Tongue (tissue), 1 donor: ENCODE measurements at regions not wholly inside any gene's neighbourhood (a gene's known extent, or its start where the extent isn't known, plus 50 kb on each side); places are given as distances from the start of the nearest gene placed in this dataset.
A peak's percentile ranks its signal among the peaks of the same experiment; 100 is the strongest.

Source experiments
- DNase-seq: peaks from one replicate; pipeline ENCODE4 v3.0.0-alpha.2; 2015

DNA sequence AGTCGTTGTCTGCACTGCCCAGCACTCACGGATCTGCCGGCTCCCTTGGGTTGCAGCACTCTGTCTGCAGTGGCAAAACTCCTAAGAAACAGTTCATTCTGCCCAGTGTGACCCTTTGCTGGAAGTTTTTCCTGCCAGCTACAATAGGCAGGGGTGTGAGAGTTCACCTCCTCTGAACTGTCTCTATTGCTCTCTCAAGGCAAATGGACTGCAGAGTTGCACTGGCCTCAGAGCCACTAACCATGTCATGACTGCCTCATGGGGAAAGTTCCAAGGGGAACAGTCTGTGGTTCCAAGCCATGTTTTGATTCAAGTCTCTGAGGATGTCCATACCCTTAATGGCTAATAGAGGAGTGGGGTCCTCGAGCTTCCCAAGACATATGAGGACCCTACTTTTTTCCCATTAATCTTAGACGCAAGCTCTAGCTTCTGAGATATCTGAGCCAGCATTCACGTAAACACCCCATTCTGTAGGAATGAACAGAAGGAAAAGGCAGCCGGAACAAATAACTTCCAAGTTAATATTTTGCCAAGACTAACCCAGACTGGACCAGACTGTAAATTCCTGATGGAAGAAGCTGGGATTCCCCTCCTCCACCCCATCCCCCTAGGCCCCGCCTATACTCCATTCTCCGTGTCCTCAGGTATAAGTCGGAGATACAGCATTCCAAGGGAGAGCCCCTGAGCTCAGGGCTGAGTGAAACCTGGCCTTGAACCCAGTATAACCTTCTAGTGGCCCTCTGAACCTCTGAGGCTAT, 93.8 kb upstream of the AKT3 start:
- DNase-seq, result no peak

DNA sequence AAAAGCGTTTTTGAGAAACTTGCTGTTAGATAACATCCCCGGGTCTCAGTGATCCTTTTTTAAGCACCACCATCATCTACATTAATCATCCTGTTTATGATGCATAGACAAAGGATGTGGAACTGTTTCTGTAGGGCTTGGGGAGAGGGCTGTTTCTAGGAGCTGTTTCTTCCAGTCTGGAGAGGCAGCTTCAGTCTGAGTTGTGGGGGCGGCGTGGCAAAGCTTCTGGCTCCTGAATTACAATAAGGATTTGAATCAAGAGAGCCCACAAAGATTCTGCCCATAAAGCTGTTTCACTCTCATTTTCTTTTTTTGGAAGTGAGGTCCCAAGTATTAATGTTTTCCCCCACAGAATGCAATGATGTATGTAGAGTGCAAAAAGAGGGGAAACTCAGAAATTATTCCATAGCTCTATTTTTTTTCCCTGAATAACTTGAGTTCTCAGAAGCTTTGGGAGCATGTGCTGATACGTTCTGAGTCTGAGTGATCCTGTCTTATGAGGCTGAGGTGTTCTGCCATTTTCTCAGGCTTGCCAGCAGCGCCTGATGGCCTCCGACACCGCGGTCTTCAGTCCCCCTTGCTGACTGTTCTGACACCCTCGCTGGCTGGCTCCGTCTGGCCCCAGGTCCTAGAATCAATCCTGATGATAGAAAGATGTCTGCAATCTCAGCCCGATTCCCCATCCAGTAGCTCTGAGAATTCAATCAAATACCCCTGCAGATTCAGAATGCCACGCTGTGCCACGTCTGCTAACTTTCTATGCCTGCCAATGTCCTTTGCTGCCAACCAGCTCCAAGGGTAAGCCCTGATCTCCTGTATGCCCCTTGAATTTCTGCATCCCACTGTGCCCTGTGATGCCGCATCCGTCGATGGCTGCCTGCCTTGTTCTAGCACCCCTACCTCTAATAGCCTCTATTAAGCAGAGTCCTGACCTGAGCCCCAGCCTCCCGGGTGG, 92.4 kb upstream of the AKT3 start:
- DNase-seq, result no peak

DNA sequence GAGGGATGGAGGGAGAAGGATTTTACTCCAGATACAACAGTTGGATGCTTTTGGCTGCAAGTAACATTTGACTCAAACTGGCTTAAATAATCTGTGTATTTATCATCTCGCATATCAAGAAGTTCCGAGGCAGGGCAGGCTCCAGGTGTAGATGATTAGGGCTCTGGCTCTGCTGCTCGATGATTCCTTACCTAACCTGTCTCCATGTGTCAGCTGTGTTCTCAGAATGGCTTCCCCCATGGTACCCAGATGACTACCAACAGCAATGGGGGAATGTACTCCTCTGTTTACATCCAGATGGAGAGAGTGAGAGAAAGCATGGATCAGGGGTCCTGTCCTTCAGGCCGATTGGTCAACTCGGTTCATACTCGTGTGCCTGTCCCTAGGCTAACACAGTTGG, 90.4 kb upstream of the AKT3 start:
- DNase-seq, result no peak

DNA sequence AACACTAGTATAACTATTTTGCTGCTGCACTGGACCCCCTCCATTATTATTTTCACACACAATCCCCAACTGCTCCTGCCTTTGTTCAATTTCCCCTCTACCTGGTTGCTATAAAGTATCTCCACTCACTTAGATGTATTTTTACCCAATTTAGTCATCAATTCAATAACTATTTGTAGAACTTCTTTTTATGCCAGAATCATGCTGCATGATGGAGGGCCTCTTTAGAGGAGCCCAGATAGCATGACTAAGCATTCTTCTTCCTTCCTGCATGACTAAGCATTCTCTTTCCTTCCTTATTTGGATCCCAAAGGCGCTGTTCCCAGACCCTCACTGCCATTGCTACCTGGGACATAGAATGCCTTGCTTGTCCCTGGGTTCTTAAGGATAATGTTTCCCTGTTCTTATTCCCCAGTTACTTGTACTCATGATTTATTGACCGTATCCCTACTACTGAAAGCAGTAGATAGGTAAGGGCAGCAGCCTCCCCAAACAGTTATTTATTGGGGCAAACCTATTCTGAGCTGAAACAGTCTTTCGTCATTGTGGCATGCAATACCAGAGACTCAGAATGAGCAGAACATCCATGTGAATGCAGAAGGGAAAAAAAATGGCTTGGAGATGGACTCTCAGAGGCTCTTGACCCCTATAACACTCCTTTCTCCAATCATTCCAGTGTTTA, 89.3 kb upstream of the AKT3 start:
- no peak for DNase-seq

DNA sequence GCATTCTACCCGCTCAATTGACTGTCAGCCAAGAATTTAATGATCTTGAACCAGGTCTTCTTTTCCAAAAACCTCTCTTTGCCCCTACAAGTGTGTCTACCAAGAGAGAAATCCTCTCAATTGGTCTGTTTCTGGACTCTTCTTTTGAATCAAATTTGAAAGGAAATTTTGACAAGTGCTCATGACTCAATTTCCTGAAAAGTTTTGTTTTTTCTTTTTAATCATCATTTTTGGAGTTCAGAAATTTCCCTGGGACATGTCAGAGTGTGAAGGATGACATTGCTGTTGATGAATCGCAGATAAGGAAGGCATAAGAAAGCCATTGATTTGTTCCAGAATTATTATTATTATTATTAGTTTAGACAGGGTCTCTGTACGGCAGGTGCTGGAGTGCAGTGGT, 88.2 kb upstream of the AKT3 start:
- no peak for DNase-seq

DNA sequence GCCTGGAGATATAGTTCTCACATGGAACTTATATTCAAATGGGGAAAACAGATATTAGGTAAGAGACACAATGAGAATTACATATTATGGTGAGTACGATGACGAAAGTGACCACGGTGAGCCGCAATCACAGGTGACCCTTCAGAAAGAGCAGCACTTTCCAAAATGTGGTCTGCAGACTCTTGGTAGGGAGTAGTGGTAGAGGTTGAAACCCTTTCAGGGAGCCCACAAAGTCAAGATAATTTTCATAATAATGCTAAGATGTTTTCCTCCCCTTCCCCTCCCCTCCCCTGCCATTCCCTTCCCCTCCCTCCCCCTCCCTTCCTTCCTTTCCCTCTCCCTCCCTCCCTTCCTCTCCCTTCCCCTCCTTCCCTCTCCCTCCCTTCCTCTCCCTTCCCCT, 83.5 kb upstream of the AKT3 start:
- DNase-seq, result no peak

DNA sequence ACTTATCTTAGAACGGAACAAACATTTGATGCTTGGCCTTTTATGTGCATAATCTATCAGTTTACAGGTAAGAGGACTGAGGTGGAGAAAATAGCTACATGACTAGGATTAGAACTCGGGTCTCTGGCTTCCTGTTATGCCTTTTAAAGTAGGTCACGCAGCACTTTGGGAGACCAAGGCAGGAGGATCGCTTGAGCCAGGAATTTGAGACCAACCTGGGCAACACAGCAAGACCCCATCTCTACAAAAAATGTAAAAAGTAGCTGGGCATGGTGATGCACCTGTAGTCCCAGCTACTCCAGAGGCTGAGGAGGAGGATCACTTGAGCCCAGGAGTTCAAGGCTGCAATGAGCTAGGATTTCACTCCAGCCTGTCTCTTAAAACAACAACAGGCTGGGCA, 81.9 kb upstream of the AKT3 start:
- DNase-seq, result no peak

DNA sequence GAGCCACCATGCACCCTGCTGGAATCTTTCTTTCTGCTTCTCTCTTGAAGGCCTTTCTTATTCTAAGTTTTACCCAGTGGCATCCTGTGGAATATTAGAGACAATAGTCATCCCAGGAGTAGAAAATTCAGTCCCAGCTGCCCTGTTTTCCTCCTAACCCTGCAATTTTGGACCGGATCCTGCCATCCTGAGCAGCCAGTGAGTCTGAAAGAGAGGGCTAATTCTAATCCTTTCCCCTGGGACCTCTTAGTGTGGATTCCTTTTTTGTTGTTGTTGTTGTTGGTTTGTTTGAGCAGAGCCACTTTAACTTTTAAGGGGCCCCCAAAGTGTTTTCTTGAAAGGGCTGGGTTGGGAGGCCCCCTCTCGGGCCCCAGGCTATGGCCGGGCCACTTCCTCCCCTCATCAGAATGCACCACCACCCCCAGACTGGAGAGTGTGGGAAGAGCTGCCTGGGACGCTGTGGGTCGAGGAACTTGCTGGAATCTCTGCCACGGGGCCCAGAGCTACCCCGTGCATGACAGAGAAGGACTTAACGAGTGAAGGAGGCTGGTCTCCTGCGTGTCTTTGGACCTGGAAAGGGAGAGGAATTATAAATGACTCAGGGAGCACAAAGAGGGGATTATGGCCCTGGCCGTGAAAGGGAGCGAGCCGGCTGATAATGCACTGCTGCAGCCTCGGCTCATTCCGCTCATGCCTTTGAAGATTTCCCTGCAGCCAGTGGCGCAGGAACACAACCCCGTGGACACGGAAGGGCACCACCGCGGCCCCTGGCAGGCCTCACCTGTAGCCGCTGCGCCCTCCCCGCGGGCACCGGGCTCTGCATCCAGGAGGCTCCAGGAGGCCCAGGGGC, 81.0 kb upstream of the AKT3 start:
- DNase-seq, result peak; percentile 14

DNA sequence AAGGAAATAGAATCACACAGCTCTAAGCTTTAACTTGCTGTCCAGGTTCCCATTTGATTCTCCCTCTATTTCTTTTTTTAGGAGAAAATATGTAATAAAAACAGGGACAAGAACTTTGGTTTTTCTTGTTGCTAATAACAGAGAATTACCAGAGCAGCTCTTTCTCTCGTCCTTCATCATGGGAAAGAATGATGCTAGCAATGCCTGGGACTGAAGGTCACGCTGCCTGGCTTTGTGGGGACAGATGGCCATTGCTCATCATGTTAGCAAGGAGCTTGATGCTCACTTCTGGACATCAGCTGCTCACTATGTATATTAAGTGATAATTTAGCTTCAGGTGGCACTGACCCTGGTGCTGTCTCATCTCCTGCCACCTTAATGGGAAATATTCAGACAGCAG, 77.3 kb upstream of the AKT3 start:
- no peak for DNase-seq

DNA sequence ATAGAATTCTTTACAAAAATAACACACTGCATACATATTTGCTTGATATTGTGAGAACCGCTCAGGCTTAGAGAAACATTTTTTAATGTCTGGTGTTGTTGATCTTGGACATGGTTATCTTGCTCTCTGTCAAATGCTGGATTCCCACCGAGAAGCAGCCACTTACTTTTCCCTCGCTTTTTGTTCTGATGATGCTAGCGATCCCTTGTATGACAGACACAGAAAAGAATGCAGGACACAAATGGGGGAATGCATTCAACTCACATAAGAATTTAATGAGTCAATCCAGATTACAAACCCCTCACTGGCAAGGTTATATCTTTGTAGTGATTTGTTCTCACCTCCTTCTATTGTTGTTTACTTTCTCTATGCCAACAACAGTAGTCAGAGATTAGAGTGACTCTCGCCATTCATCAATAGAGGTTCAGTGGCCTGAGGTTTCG, 76.8 kb upstream of the AKT3 start:
- DNase-seq, result no peak

DNA sequence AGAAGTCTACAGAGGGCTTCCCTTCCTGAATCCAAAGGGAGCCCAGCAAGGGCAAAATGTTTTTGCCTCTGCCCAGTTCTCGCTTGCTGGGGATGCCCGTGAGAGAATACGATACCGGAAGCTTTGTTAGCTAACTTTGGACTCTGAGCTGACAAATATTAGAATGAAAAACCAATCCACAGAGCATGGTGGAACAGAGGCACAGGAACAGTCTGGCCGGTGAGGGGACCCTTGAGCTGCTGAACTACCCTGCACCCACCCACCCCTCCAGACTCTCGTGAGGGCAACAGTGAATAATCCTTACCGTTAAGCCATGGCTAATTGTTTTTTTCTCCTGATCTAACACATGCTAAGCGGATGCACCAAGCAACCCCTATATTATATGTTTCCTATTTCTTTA, 76.3 kb upstream of the AKT3 start:
- no peak for DNase-seq

DNA sequence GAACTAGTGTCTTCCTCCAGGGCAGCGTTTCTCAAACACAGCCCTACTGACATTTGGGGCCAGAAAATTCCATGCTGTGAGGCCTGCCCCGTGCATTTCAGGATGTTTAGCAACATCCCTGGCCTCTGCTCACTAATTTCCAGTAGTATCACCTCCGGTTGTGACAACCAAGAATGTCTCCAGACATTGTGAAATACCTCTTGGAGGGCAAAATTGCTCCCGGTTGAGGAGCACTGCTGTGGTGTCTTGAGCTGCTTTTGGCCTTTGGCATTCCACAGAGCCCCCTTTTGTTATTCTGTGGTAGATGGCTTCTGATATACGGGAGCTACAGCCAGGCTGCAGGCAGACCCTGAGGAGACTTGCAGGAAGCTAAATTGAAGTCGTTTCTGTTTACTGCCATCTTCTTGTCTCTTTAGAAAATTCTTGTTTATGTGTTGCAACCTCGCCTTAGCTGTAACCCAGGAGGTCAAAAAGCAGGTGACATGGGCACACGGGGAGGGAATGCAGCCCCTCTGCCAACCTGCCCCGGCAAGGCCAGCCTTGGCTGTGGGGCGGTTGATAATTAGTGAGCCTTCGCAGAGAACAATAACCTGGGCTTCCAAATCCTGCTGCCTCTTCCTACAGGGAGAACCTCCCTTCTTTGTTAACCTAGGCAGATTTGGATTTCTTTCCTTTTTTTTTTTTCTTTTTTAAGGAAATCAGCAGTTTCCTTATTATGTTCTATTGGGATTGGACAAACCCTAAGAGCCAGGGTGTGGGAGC, 74.7 kb upstream of the AKT3 start:
- no peak for DNase-seq

DNA sequence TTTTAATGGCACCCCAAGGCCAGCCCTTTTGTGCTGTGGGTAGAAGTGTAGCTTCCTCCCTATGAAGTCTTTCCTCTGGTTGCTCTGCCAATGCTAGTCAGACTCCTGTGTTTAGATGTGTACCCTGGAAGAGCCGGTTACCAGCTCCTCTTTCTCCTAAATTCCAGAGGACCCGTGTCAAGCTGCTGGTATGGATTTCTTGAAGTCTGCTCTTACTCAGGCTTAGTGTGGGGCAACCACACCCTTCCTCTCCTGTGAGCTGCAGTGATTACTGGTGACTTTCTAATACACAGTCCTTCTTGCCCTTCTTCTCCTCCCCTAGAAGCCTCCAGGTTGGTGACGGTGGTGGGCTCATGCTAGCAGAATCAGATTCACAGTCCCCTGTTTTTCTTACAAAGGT, 74.1 kb upstream of the AKT3 start:
- no peak for DNase-seq

DNA sequence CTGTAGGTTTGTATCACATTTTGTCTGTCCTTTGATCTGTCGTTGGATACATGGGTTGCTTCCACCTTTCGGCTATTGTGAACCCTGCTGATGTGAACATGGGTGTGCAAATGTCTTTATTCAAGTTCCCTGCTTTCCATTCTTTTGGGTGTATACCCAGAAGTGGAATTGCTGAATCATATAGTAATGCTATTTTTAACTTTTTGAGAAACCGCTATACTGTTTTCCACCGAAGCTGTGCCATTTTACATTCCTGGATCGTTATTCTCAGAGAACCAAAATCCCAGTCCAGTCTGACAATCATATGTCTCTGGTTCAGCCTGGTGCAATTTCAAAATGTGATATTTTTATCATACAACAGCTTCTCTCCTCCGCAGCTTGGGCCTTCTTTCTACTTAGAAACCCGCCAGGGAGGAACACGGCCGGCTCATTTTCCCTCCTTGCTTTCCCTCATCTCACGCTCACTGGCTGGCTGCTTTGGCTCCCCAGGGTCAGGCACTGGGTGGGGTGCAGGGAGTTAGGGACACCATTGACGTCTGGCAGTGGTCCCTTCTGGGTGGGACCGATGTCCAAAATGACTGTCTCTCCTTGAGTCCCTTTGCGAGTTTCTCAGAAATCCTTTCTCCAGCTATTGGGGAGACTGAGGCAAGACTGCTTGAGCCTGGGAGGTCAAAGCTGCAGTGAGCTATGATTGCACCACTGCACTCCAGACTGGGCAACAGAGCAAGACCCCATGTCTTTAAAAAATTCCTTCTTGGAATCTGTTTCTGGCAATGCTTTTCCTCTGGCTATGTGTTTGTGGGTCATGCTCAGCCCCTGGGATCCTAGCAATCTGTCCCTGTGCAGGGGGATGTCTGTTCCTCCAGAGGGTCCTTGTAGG, 73.5 kb upstream of the AKT3 start:
- no peak for DNase-seq

DNA sequence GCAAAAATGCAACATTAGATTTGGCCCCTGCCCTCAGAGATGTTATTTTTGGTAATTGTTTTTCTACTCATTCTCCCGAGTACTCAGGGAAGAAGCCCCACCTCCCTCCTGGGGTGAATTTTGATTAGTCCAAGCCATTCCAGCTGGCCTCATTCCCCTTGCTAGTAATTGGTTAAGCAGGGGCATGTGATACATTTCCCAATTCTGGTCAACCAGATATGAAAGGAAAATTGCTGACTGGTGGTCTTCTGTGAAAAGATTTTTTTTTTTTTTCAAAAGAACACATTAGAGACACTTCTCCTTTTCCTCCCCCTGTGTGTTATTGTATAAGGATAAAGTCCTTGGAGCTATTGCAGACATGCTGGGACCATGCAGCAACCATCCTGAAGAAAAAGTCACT, 71.1 kb upstream of the AKT3 start:
- no peak for DNase-seq

DNA sequence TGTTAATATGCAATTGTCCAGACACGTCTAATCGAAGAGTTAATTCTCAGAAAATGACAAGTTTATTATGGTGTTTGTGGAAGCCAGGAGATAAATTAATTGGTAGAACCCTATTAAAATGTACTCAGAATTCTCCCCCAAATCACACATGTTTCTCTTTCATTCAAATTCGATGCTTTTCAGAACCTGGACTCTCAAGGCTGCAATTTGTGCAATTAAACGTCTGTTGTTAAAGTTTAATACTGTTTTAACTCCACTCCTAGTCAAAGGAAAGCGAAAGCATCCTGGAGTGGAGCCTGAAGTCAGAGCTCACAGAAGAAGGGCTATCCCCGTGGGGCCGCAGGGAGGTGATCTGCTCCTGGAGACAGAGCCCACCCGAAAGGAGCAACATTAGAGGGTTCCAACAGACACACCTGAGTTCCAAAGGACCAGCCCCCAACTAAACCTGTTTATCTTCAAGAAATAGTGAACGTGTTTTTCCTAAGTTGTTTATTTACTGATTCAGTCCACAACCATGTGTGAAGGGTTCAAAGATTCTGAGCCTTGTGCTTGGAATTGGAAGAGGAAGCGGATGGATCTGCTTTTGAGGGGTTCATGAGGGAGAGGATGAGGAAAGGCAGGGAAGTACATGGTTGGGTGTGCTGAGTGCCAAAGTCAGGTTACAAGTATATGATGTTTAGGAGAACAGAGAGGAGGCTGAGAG, 68.0 kb upstream of the AKT3 start:
- DNase-seq, result peak; percentile 11

DNA sequence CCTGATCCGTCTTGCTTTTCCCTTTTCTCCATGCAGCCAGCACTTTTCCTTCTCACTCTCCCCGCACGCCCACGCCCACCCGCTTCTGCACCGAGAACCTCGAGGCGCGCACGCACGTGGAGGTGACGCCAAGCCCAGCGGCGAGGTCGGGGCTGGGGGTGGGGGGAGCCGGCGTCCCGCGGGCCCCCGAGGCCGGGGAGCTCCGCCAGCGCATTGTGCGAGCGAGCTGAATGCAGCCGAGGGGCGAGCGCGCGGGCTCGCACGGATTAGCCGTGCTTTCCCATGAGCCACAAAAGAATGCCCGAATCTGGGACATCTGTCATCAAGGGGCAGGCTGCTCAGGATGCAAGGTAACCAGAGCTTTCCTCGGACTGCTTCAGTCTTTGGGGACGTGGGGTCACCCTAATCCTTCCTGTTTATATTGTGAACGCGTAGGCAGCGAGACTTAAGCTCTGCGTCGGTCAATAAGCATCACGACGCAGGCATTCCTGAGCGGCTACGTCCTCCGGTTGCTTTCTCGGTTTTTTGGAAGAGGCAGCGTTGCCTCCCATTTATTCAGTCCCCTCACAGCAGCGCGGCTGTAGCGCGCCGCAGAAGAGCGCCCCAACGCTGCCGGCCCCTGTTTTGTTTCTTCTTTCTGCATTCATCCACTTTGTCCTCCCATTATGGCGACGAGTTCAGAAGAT, 67.3 kb upstream of the AKT3 start:
- DNase-seq, result peak; percentile 76

DNA sequence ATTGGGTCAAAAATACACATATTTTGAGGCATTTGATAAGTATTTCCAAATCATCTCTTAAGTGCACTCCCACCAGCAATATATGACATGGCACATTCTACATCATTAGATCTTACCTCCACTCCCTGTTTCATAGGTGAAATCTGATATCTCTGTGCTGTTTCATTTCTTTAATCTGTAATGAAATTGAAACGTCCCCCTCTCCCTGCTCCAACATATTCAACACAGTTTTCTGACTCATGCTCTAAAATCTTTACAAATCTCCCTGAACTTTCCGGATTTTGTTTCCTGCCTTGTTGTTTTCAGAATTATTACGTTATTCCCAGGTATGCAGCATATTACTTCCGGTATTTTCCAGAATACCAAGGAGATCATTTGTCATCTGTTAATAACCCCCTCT, 66.1 kb upstream of the AKT3 start:
- DNase-seq, result no peak

DNA sequence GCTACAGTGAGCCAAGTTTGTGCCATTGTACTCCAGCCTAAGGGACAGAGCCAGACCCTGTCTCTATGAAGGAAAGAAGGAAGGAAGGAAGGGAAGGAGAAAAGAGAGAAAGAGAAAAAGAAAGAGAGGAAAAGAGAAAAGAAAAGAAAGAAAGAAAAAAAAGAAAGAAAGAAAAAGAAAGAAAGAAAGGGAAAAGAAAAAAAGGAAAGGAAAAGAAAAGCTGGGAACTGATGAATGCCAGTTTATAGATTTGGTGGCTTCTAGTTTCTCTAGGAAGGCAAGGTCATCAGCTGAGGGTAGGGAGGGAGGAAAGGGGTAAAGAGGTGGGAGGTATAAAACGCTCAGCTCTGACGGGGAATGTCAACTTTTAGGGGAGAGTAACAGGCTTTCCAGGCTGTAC, 62.3 kb upstream of the AKT3 start:
- no peak for DNase-seq
